HL-60 (cell line): ENCODE measurements at regions not wholly inside any gene's neighbourhood (a gene's known extent, or its start where the extent isn't known, plus 50 kb on each side); places are given as distances from the start of the nearest gene placed in this dataset.

Source experiments
- DNase-seq, 2 experiments: peaks; one replicate each; pipeline ENCODE4 v3.0.0-alpha.2; 2010 to 2020; ENCODE audit warnings: low read depth in 1 of 2, low spot score in 1 of 2
- H3K27ac ChIP-seq: fragments of 250-450 bp; sonication (Bioruptor Pico); replicated peaks from 2 replicates; pipeline ENCODE4 v1.5.1; 2020; ENCODE audit warnings: mild to moderate bottlenecking, moderate library complexity
- H3K27me3 ChIP-seq: fragments of 250-450 bp; sonication (Bioruptor Pico); 2 replicates; pipeline ENCODE4 v1.5.1; 2021; ENCODE audit warnings: mild to moderate bottlenecking, moderate library complexity; ENCODE audit not compliant: insufficient read depth, poor library complexity, severe bottlenecking
- H3K4me3 ChIP-seq: replicated peaks from 2 replicates; pipeline ENCODE4 v1.5.1; 2011; ENCODE audit warnings: mild to moderate bottlenecking, control low read depth, low read length; ENCODE audit not compliant: insufficient read depth
- CTCF ChIP-seq: IDR thresholded peaks from one replicate; pipeline ENCODE4 v1.5.1; 2011; ENCODE audit warnings: low read length, control low read depth, inconsistent platforms; ENCODE audit not compliant: insufficient read depth
- GABPA ChIP-seq: IDR thresholded peaks from 2 replicates; pipeline ENCODE4 v1.6.1; 2012; ENCODE audit warnings: low read depth
- POLR2AphosphoS5 ChIP-seq: IDR thresholded peaks from 2 replicates; pipeline ENCODE4 v1.6.1; 2012; ENCODE audit warnings: low read depth
- SPI1 ChIP-seq: IDR thresholded peaks from 2 replicates; pipeline ENCODE4 v1.6.1; 2012; ENCODE audit warnings: low read depth, mild to moderate bottlenecking, borderline replicate concordance
- TF ChIP-seq, protein P1 (sequence below): IDR thresholded peaks from 2 replicates; pipeline ENCODE4 v1.6.1; 2012; ENCODE audit warnings: low read depth; ENCODE audit not compliant: insufficient replicate concordance

GRCh38 chr3:162780313-162780712 is 1283.7 kb downstream of the OTOL1 start:
- Histone ChIP-seq H3K4me3 (no peak overlapping the region), H3K27me3 (no peaks in the 10 kb centered on the region), H3K27ac (no peak overlapping the region)
- TF ChIP-seq SPI1 = no peak
- TF ChIP-seq, protein P1, sequence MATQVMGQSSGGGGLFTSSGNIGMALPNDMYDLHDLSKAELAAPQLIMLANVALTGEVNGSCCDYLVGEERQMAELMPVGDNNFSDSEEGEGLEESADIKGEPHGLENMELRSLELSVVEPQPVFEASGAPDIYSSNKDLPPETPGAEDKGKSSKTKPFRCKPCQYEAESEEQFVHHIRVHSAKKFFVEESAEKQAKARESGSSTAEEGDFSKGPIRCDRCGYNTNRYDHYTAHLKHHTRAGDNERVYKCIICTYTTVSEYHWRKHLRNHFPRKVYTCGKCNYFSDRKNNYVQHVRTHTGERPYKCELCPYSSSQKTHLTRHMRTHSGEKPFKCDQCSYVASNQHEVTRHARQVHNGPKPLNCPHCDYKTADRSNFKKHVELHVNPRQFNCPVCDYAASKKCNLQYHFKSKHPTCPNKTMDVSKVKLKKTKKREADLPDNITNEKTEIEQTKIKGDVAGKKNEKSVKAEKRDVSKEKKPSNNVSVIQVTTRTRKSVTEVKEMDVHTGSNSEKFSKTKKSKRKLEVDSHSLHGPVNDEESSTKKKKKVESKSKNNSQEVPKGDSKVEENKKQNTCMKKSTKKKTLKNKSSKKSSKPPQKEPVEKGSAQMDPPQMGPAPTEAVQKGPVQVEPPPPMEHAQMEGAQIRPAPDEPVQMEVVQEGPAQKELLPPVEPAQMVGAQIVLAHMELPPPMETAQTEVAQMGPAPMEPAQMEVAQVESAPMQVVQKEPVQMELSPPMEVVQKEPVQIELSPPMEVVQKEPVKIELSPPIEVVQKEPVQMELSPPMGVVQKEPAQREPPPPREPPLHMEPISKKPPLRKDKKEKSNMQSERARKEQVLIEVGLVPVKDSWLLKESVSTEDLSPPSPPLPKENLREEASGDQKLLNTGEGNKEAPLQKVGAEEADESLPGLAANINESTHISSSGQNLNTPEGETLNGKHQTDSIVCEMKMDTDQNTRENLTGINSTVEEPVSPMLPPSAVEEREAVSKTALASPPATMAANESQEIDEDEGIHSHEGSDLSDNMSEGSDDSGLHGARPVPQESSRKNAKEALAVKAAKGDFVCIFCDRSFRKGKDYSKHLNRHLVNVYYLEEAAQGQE = no peak
- TF ChIP-seq CTCF = no peak
- TF ChIP-seq GABPA = no peak
- TF ChIP-seq POLR2AphosphoS5 = no peak
- DNase-seq = no peak

- no peak overlapping the region for H3K4me3 ChIP-seq
- TF ChIP-seq SPI1 = no peak
- no peak for TF ChIP-seq GABPA
- TF ChIP-seq, protein P1 = no peak
- no peak for TF ChIP-seq CTCF
- TF ChIP-seq POLR2AphosphoS5 = no peak
- no peak overlapping the region for H3K27ac ChIP-seq
- DNase-seq = no peak
- no peaks in the 10 kb centered on the region for H3K27me3 ChIP-seq
Measured at GRCh38 chr3:162799910-162800309, 1303.3 kb downstream of the OTOL1 start.

- TF ChIP-seq CTCF (no peak), GABPA (no peak), SPI1 (no peak), POLR2AphosphoS5 (no peak)
- TF ChIP-seq, protein P1 = no peak
- Histone ChIP-seq H3K27me3 (no peaks in the 10 kb centered on the region), H3K27ac (no peak overlapping the region), H3K4me3 (no peak overlapping the region)
- DNase-seq = no peak
Measured at GRCh38 chr3:162802228-162802965, 1305.8 kb downstream of the OTOL1 start.
